ENCODE measurements at regions not wholly inside any gene's neighbourhood (a gene's known extent, or its start where the extent isn't known, plus 50 kb on each side); places are given as distances from the start of the nearest gene placed in this dataset.
"Not testable (repeated sequence)": the region's sequence is repeated elsewhere in the genome, so short reads cannot be mapped to it uniquely, and the experiment has no call there.

- DNase-seq: no peak
Measured at GRCh38 chr6:149246691-149247384, 70.7 kb upstream of the TAB2 start.

DNA sequence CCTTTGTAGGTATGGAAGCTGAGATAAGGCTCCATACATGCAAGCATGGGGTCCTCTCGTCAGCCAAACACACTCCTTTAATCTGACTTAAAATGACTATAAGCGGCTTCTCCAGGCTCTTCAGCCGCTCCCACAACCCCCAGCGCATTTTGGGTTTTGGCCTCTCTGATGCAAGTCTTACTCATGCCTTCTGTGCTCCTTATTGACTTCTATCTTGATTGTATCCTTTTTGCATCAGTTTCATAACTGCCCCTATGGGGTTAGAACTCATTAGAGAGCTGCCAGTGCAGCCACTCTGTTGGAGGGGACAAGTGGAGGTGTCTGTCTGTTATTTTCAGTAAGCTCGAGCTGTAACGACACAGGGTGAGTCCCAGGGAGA lies 70.1 kb upstream of the TAB2 start:
- no peak for DNase-seq

DNA sequence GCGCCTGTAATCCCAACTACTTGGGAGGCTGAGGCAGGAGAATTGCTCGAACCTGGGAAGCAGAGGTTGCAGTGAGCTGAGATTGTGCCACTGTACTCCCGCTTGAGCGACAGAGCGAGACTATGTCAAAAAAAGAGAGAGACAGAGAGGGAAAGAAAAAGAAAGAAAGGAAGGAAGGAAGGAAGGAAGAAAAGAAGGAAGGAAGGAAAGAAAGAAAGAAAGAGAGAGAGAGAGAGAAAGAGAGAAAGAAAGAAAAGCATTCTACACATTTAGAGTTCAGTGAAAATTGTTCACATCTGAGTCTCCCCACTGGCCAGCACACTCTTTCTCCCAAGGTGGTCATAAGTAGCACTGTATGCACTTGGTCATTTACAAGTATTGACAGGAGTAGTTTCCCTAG lies 69.2 kb upstream of the TAB2 start:
- not testable (repeated sequence) for DNase-seq

GRCh38 chr6:149248693-149249369 lies 68.7 kb upstream of the TAB2 start:
- DNase-seq: no peak

- no peak for DNase-seq
Measured at GRCh38 chr6:149249370-149250357, 67.8 kb upstream of the TAB2 start.

- no peak for DNase-seq
Measured at GRCh38 chr6:149250951-149251350, 66.6 kb upstream of the TAB2 start.

DNA sequence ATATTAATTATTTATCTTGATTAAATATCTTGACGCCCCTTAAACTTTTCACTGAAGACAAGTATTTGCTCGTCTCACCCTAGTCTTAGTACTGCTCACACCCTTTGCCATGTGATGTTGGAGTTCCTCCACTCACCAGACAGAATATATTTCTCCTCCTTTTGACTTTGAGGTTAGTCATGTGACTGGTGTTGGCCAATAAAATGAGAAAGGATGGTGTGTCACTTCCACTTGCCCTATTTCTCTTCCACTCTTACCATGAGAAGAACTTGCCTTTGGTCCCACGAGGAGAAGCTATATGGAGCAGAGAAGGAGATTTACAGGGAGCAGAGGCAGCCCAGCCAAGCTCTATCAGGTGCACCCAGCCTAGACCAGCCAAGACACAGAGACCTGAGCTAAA lies 64.9 kb upstream of the TAB2 start:
- no peak for DNase-seq

GRCh38 chr6:149254253-149254652 lies 63.3 kb upstream of the TAB2 start:
- DNase-seq: peak in 1 of 2 experiments; percentile 11

GRCh38 chr6:149259753-149260152 lies 57.8 kb upstream of the TAB2 start:
- no peak for DNase-seq

DNA sequence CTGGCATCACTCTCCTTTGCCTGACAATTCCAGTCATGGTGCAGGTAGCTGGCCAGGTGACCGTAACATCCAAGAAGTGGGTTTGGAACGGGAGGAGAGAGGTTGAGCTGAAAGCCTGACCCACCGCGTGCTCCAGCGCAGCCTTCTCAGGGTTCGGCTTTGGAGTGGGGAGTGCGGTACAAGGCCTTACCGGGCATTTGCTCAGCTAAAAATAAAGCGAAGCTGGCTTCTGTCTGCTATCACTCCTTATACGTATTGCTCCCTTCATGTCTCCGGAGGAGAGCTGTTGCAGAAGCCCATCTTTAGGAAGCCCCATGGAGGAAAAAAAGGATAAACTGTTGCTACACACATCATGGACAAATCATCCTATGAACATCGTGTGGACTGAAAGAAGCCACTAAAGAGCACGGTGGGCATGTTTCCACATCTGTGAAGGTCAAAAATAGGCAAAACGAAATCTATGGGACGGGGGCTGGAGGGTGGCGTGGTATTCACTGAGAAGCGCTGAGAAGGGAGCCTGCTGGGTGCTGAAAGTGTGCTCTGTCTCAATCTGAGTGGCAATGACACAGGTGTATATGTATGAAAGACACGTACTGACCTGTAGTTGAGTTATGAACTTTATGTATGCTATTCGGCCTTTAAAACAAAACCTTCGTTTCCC lies 57.2 kb upstream of the TAB2 start:
- no peak for DNase-seq

DNA sequence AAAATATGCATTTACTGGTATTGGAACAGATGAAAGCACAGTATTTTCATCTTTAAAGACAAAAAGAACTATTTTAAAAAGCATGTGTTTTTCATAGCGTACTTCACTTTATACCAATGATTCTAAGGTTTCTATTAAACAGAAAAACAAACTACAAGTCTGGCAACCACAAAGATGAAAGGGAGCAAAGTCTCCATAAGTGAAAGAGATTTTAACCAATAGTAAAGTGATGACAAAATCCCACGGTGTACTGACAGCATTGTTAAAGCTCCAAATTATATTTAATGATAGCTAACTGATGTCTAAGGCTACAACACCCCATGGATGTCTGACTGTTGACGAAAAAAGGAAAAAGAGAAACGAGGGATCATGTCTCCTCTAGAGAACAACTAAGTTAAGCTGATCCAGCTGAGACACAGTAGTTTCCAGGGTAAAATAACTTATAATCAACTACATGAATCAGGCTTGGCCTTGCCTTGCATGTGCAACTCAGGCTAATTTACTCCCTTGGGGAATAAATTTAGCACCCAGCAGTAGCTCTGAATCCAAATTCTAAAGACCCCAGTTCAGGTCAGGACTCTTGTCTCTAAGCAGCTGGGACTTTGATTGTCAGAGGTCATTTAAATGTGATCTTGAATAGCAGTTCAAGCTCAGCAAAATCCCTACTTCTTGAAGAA lies 56.0 kb upstream of the TAB2 start:
- DNase-seq: no peak

DNA sequence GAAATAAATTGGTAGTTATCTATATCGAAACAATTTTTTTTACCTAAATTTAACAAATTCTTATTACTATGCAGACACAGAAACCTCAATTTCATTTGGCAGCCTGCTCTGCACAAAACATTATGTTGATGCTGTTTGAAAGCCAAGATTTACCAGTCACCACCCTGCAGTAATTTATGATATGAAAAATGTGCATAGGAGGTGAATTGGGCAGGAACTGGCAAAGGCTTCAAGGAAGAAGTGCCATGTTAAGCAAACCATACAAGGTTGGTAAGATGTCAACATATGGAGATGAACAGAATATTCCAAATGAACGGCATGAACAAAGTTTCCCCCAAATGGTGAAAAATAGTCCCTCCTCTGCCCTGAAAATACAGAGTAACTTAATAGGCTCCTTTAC lies 54.2 kb upstream of the TAB2 start:
- no peak for DNase-seq

DNA sequence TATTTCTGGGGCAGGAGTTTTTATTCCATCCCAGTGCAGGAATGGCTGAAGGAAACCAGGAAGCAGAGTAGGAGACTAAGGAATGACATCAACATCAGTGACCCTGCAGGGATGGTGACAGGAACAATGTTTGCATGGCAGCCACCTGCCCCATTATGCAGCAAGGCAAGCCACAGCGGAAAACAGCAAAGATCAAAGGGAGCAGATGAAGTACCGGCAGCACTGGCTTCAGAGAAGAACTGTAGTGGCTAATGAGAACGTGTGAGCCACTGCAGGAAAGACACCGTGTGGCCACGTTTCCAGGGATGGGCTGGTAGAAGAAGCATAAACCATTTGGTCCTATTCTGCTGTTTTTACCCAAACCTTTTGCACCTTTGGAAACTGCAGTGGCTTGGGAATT lies 52.9 kb upstream of the TAB2 start:
- DNase-seq: no peak

- DNase-seq: no peak
Measured at GRCh38 chr6:149265945-149266344, 51.6 kb upstream of the TAB2 start.

GRCh38 chr6:149266659-149267058 lies 50.9 kb upstream of the TAB2 start:
- no peak for DNase-seq

DNA sequence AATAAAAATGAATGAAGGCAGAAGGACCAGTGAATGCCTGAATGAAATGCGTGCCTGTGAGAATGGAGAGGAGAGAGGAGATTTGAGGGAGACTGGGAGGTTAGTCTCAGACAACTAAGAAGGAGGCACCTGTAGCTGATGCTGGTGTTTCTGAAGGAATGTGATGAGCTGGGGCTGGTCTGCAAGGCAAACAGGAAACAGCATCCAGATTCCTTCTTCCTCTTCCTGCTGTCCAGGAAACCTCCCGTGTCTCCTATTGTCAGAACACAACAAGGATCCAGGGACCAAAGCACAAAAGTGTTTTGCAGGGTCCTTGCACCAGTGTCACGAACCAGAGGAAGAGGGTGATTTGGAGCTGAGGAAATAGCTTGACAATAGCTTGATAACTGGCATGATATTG lies 50.4 kb upstream of the TAB2 start:
- DNase-seq: no peak

GRCh38 chr6:149267513-149268043 lies 49.9 kb upstream of the TAB2 start:
- no peak for DNase-seq

Data from NCI-H524 (cell line).